ENCODE measurements at regions not wholly inside any gene's neighbourhood (a gene's known extent, or its start where the extent isn't known, plus 50 kb on each side); places are given as distances from the start of the nearest gene placed in this dataset.

- 74% methylated on average over 7 of the region's 7 CpGs for WGBS (ENCODE audit: insufficient coverage)
- H3K9me3 Mint-ChIP-seq = peaks cover 12 to 31% of the 10 kb centered on the region in 2 donors
Observed at GRCh38 chr11:42669248-42669976, 642.4 kb upstream of the API5 start.

GRCh38 chr11:42674436-42674835 is 637.4 kb upstream of the API5 start:
- Mint-ChIP-seq H3K4me3 (no peak overlapping the region), H3K9me3 (peaks cover 16 to 26% of the 10 kb centered on the region in 2 donors), H3K4me1 (no peaks in the 10 kb centered on the region), H3K36me3 (no peaks in the 10 kb centered on the region), H3K27ac (no peak overlapping the region), H3K27me3 (ENCODE audit: low read depth in 2 of 2) (no peaks in the 10 kb centered on the region)
- DNase-seq = no peak
- Histone ChIP-seq H3K36me3 (ENCODE audit: control insufficient read depth, insufficient read depth, low read length) (no peaks in the 10 kb centered on the region), H3K9me3 (ENCODE audit: control insufficient read depth, insufficient read depth, low read length) (peaks cover 4% of the 10 kb centered on the region), H3K27ac (ENCODE audit: low read length) (no peak overlapping the region), H3K4me1 (ENCODE audit: control insufficient read depth, insufficient read depth, low read length) (no peaks in the 10 kb centered on the region), H3K27me3 (ENCODE audit: control insufficient read depth, insufficient read depth, low read length) (no peaks in the 10 kb centered on the region), H3K4me3 (ENCODE audit: low read length) (no peak overlapping the region)
- TF ChIP-seq CTCF (IDR thresholded peaks at IDR 0.05) = no peak
- no peak for ATAC-seq
- WGBS (ENCODE audit: insufficient coverage) = 83% methylated on average over 2 of the region's 2 CpGs
- intact Hi-C loops (cut with micrococcal nuclease) = no loop called here

More at GRCh38 chr11:42669248-42669976, 642.4 kb upstream of the API5 start:
- no peaks in the 10 kb centered on the region for H3K36me3 Mint-ChIP-seq
- H3K4me3 Mint-ChIP-seq = no peak overlapping the region
- H3K4me1 Mint-ChIP-seq = no peaks in the 10 kb centered on the region
- no peaks in the 10 kb centered on the region for H3K27me3 Mint-ChIP-seq (ENCODE audit: low read depth in 2 of 2)
- ATAC-seq (no peak), DNase-seq (no peak)
- Histone ChIP-seq H3K9me3 (ENCODE audit: control insufficient read depth, insufficient read depth, low read length) (no peaks in the 10 kb centered on the region), H3K27me3 (ENCODE audit: control insufficient read depth, insufficient read depth, low read length) (no peaks in the 10 kb centered on the region), H3K4me3 (ENCODE audit: low read length) (no peak overlapping the region), H3K36me3 (ENCODE audit: control insufficient read depth, insufficient read depth, low read length) (no peaks in the 10 kb centered on the region), H3K27ac (ENCODE audit: low read length) (no peak overlapping the region), H3K4me1 (ENCODE audit: control insufficient read depth, insufficient read depth, low read length) (no peaks in the 10 kb centered on the region)
- intact Hi-C loops (cut with micrococcal nuclease) = no loop called here
- TF ChIP-seq CTCF (IDR thresholded peaks at IDR 0.05) = no peak
- no peak overlapping the region for H3K27ac Mint-ChIP-seq

- H3K9me3 ChIP-seq (ENCODE audit: control insufficient read depth, insufficient read depth, low read length) = peaks cover 4% of the 10 kb centered on the region
- Mint-ChIP-seq H3K4me1 (no peaks in the 10 kb centered on the region), H3K27ac (no peak overlapping the region), H3K27me3 (ENCODE audit: low read depth in 2 of 2) (no peaks in the 10 kb centered on the region), H3K4me3 (no peak overlapping the region), H3K36me3 (no peaks in the 10 kb centered on the region), H3K9me3 (peaks cover 6 to 12% of the 10 kb centered on the region in 2 donors)
- H3K27ac ChIP-seq (ENCODE audit: low read length) = no peak overlapping the region
- no peak overlapping the region for H3K4me3 ChIP-seq (ENCODE audit: low read length)
- no peak for TF ChIP-seq CTCF (IDR thresholded peaks at IDR 0.05)
- ATAC-seq = no peak
- intact Hi-C loops (cut with micrococcal nuclease) = no loop called here
- no peak for DNase-seq
- no peaks in the 10 kb centered on the region for H3K36me3 ChIP-seq (ENCODE audit: control insufficient read depth, insufficient read depth, low read length)
- no peaks in the 10 kb centered on the region for H3K27me3 ChIP-seq (ENCODE audit: control insufficient read depth, insufficient read depth, low read length)
- WGBS (ENCODE audit: insufficient coverage) = 80% methylated on average over 2 of the region's 2 CpGs
- H3K4me1 ChIP-seq (ENCODE audit: control insufficient read depth, insufficient read depth, low read length) = no peaks in the 10 kb centered on the region
Observed at GRCh38 chr11:42707541-42707940, 604.3 kb upstream of the API5 start.

- intact Hi-C loops (cut with micrococcal nuclease) = no loop called here
- DNase-seq = no peak
- Histone ChIP-seq H3K4me3 (ENCODE audit: low read length) (no peak overlapping the region), H3K4me1 (ENCODE audit: control insufficient read depth, insufficient read depth, low read length) (no peaks in the 10 kb centered on the region), H3K27ac (ENCODE audit: low read length) (no peak overlapping the region), H3K9me3 (ENCODE audit: control insufficient read depth, insufficient read depth, low read length) (peaks cover 4% of the 10 kb centered on the region), H3K36me3 (ENCODE audit: control insufficient read depth, insufficient read depth, low read length) (no peaks in the 10 kb centered on the region), H3K27me3 (ENCODE audit: control insufficient read depth, insufficient read depth, low read length) (no peaks in the 10 kb centered on the region)
- peaks cover 4 to 11% of the 10 kb centered on the region in 2 donors for H3K9me3 Mint-ChIP-seq
- H3K4me3 Mint-ChIP-seq = no peak overlapping the region
- no peak for TF ChIP-seq CTCF (IDR thresholded peaks at IDR 0.05)
- H3K36me3 Mint-ChIP-seq = no peaks in the 10 kb centered on the region
- H3K27me3 Mint-ChIP-seq (ENCODE audit: low read depth in 2 of 2) = no peaks in the 10 kb centered on the region
- WGBS (ENCODE audit: insufficient coverage) = no CpG with 5 or more reads among the region's 1 CpG
- ATAC-seq = no peak
- H3K4me1 Mint-ChIP-seq = no peaks in the 10 kb centered on the region
- no peak overlapping the region for H3K27ac Mint-ChIP-seq
Observed at GRCh38 chr11:42709216-42709615, 602.6 kb upstream of the API5 start.

Data from natural killer cell (primary cell).